HG02852 (cell line): ENCODE measurements at regions not wholly inside any gene's neighbourhood (a gene's known extent, or its start where the extent isn't known, plus 50 kb on each side); places are given as distances from the start of the nearest gene placed in this dataset.
"Not testable (repeated sequence)": the region's sequence is repeated elsewhere in the genome, so short reads cannot be mapped to it uniquely, and the experiment has no call there.

Source experiments
- ATAC-seq: cut with Tn5 transposase; IDR thresholded peaks from one replicate; pipeline ENCODE4 v1.9.1; 2021; ENCODE audit warnings: mild to moderate bottlenecking, moderate library complexity; ENCODE audit not compliant: unreplicated experiment

DNA sequence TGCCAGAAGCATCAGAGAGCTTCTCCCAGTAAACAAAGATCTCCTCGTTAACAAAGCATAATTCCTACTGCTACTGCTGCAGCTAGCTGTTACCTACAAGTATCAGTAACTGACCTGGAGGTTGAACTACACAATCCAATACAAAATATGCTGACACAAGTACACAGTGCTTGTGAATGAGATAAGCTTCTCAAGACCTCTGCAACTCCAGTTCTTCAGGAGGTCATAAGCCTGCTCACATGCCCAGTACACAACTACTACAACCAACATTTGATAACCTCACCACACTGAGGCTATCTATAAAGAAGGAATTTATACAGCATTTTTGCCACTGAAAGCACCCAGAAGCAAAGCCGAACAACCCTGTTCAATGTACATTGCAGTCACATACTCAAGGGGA lies 66.7 kb upstream of the SMARCAD1 start:
- ATAC-seq = no peak

DNA sequence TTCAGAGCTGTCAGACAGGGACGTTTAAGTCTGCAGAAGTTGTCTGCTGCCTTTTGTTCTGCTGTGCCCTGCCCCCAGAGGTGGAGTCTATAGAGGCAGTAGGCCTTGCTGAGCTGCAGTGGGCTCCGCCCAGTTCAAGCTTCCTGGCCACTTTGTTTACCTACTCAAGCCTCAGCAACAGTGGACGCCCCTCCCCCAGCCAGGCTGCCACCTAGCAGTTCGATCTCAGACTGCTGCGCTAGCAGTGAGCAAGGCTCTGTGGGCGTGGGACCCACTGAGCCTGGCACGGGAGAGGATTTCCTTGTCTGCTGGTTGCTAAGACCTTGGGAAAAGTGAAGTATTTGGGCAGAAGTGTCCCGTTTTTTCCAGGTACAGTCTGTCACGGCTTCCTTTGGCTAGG lies 59.6 kb upstream of the SMARCAD1 start:
- not testable (repeated sequence) for ATAC-seq

DNA sequence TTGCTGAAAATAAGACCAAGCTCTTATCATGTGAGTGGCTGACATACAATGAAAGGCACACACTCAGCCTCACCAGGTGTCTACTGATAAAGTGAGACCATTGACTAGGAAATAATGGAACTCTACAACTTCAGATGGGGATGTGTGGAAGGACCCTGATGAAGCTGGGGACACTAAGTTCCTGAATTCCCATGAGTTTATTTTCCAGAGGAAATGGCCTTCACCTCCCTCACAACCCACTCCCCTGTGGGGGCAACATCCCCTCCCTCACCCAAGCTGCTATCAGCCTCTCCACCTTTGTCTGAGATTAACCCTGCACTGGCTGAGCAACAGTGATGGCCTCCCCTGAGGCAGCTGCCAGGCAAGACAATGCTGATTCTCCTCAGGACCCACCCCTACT lies 55.2 kb upstream of the SMARCAD1 start:
- ATAC-seq = no peak

DNA sequence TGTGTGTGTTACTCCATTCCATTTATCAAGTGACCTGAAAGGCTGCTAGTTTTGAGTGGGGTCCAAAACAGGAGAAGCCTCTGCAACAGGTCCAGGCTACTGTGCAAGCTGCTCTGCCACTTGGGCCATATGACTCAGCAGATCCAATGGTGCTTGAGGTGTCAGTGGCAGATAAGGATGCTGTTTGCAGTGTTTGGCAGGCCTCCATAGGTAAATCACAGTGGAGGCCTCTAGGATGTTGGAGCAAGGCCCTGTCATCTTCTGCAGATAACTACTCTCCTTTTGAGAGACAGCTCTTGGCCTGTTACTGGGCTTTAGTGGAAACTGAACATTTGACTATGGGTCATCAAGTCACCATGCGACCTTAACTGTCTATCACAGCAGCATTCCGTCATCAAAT lies 52.3 kb upstream of the SMARCAD1 start:
- ATAC-seq = not testable (repeated sequence)

DNA sequence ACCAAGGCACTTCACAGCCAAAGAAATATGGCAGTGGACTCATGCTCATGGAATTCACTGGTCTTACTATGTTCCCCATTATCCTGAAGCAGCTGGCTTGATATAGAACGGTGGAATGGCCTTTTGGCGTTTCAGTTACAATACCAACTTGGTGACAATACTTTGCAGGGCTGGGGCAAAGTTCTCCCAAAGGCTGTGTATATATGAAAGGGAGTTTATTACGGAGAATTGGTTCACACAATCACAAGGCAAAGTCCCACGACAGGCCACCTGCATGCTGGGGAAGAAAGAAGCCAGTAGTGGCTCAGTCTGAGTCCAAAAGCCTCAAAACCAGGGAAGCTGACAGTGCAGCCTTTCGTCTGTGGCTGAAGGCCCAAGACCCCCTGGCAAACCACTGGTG lies 50.8 kb upstream of the SMARCAD1 start:
- no peak for ATAC-seq
